IMR-90 (cell line): ENCODE measurements at regions not wholly inside any gene's neighbourhood (a gene's known extent, or its start where the extent isn't known, plus 50 kb on each side); places are given as distances from the start of the nearest gene placed in this dataset.

Experiments used
- ATAC-seq: fragments of 200-7000 bp; cut with Tn5 transposase; 2 replicates; pipeline ENCODE4 v1.9.1; 2020; ENCODE audit warnings: low read depth, mild to moderate bottlenecking, moderate library complexity
- BruUV-seq: library from RNA; stranded (reverse); fragments of 400-500 nt; replicated peaks from 2 replicates; lab custom pipeline; 2021; lab: Mats Ljungman, UMichigan
- CTCF ChIA-PET: fragments of 300-600 bp; formaldehyde crosslinking; extraction: SDS; loops from one replicate; lab custom pipeline; 2021; ENCODE audit warnings: antibody characterized with exemption; lab: Yijun Ruan, JAX
- POLR2A ChIA-PET: fragments of 300-600 bp; sonication (Branson Sonifier 250); formaldehyde crosslinking; loops from one replicate; lab custom pipeline; 2022; ENCODE audit warnings: antibody characterized with exemption; ENCODE audit not compliant: unreplicated experiment; lab: Charles Lee
- DNase-seq: peaks from one replicate; pipeline ENCODE4 v3.0.0; 2013
- H2AFZ ChIP-seq: replicated peaks from 2 replicates; pipeline ENCODE3; 2013; ENCODE audit warnings: low read length, mild to moderate bottlenecking; ENCODE audit not compliant: poor library complexity
- H2AK5ac ChIP-seq: 2 replicates; pipeline ENCODE4 v1.6.1; 2013; ENCODE audit warnings: low read depth, low read length, inconsistent platforms
- H2AK9ac ChIP-seq: replicated peaks from 2 replicates; pipeline ENCODE3; 2013; ENCODE audit warnings: mild to moderate bottlenecking, low read depth, low read length, moderate library complexity; ENCODE audit not compliant: poor library complexity
- H2BK120ac ChIP-seq: 2 replicates; pipeline ENCODE4 v1.6.1; 2013; ENCODE audit warnings: low read depth, low read length, inconsistent platforms
- H2BK15ac ChIP-seq: 3 replicates; pipeline ENCODE4 v1.6.1; 2013; ENCODE audit warnings: low read depth, low read length, inconsistent platforms
- H2BK20ac ChIP-seq: 2 replicates; pipeline ENCODE4 v1.6.1; 2013; ENCODE audit warnings: low read depth, mild to moderate bottlenecking, inconsistent platforms, low read length, moderate library complexity
- H2BK5ac ChIP-seq: 2 replicates; pipeline ENCODE4 v1.6.1; 2013; ENCODE audit warnings: mild to moderate bottlenecking, low read depth, low read length, inconsistent platforms; ENCODE audit not compliant: poor library complexity, severe bottlenecking
- H3K14ac ChIP-seq: replicated peaks from 2 replicates; pipeline ENCODE4 v1.6.1; 2013; ENCODE audit warnings: low read depth, low read length, inconsistent platforms
- H3K18ac ChIP-seq: 2 replicates; pipeline ENCODE4 v1.6.1; 2013; ENCODE audit warnings: low read depth, low read length, control low read depth
- H3K23ac ChIP-seq: 2 replicates; pipeline ENCODE4 v1.6.1; 2013; ENCODE audit warnings: low read depth, low read length, inconsistent platforms
- H3K27ac ChIP-seq: 2 replicates; pipeline ENCODE4 v1.5.1; 2013; ENCODE audit warnings: mild to moderate bottlenecking, control low read depth, low read length; ENCODE audit not compliant: insufficient read depth
- H3K27me3 ChIP-seq: 2 replicates; pipeline ENCODE4 v1.6.1; 2013; ENCODE audit warnings: low read length; ENCODE audit not compliant: control insufficient read depth, insufficient read depth
- H3K36me3 ChIP-seq: 2 replicates; pipeline ENCODE4 v1.6.1; 2013; ENCODE audit warnings: low read length, mixed read lengths; ENCODE audit not compliant: control insufficient read depth, insufficient read depth
- H3K4ac ChIP-seq: 2 replicates; pipeline ENCODE4 v1.6.1; 2013; ENCODE audit warnings: low read depth, low read length, inconsistent platforms
- H3K4me1 ChIP-seq: 2 replicates; pipeline ENCODE4 v1.6.1; 2013; ENCODE audit warnings: low read length, mixed read lengths; ENCODE audit not compliant: control insufficient read depth, insufficient read depth
- H3K4me2 ChIP-seq: 2 replicates; pipeline ENCODE4 v1.6.1; 2013; ENCODE audit warnings: low read depth, mild to moderate bottlenecking, control low read depth, low read length, moderate library complexity
- H3K4me3 ChIP-seq: 2 replicates; pipeline ENCODE4 v1.5.1; 2013; ENCODE audit warnings: low read depth, mild to moderate bottlenecking, control low read depth, low read length, moderate library complexity; ENCODE audit not compliant: insufficient read depth
- H3K56ac ChIP-seq: 2 replicates; pipeline ENCODE4 v1.6.1; 2013; ENCODE audit warnings: low read length, inconsistent platforms; ENCODE audit not compliant: insufficient read depth; ENCODE audit errors: extremely low read depth
- H3K79me1 ChIP-seq, 2 experiments: 2 replicates each; pipeline ENCODE4 v1.6.1; 2013; ENCODE audit warnings: low read length in 2 of 2, inconsistent platforms in 1 of 2, low read depth in 1 of 2
- H3K9ac ChIP-seq: 2 replicates; pipeline ENCODE4 v1.6.1; 2013; ENCODE audit warnings: low read depth, low read length, control low read depth
- H3K9me1 ChIP-seq: 2 replicates; pipeline ENCODE4 v1.6.1; 2013; ENCODE audit warnings: low read length, inconsistent platforms; ENCODE audit not compliant: insufficient read depth
- H3K9me3 ChIP-seq: 2 replicates; pipeline ENCODE4 v1.6.1; 2013; ENCODE audit warnings: low read length; ENCODE audit not compliant: control insufficient read depth, insufficient read depth
- H4K20me1 ChIP-seq: 2 replicates; pipeline ENCODE4 v1.6.1; 2013; ENCODE audit warnings: low read length, inconsistent platforms; ENCODE audit not compliant: insufficient read depth
- H4K5ac ChIP-seq: 2 replicates; pipeline ENCODE4 v1.6.1; 2013; ENCODE audit warnings: mild to moderate bottlenecking, low read depth, low read length, control low read depth
- H4K8ac ChIP-seq, 2 experiments: 2 replicates each; pipeline ENCODE4 v1.6.1; 2013; ENCODE audit warnings: low read depth in 2 of 2, low read length in 2 of 2, control low read depth in 1 of 2, inconsistent platforms in 1 of 2
- H4K91ac ChIP-seq: 2 replicates; pipeline ENCODE4 v1.6.1; 2013; ENCODE audit warnings: low read depth, low read length, inconsistent platforms; ENCODE audit not compliant: insufficient read depth
- CEBPB ChIP-seq: IDR thresholded peaks from 2 replicates; pipeline ENCODE4 v1.6.1; 2012; ENCODE audit warnings: low read depth, low read length, improper control_type of control experiment
- FOS ChIP-seq: fragments of 150-350 bp; IDR thresholded peaks from 2 replicates; pipeline ENCODE4 v1.6.1; 2016; ENCODE audit warnings: low read depth, low read length
- MAFK ChIP-seq: IDR thresholded peaks from 2 replicates; pipeline ENCODE4 v1.6.1; 2012; ENCODE audit warnings: low read depth, low read length, improper control_type of control experiment
- MXI1 ChIP-seq: IDR thresholded peaks from 2 replicates; pipeline ENCODE4 v1.6.1; 2012; ENCODE audit warnings: low read depth, mild to moderate bottlenecking, low read length, moderate library complexity, borderline replicate concordance
- NFE2L2 ChIP-seq: fragments of 150-350 bp; IDR thresholded peaks from 2 replicates; pipeline ENCODE4 v1.6.1; 2016; ENCODE audit warnings: low read depth, mild to moderate bottlenecking, low read length
- POLR2A ChIP-seq: IDR thresholded peaks from 2 replicates; pipeline ENCODE4 v1.6.1; 2012; ENCODE audit warnings: mild to moderate bottlenecking, low read depth, low read length
- RAD21 ChIP-seq: IDR thresholded peaks from 2 replicates; pipeline ENCODE4 v1.6.1; 2012; ENCODE audit warnings: low read length, improper control_type of control experiment
- RCOR1 ChIP-seq: IDR thresholded peaks from 2 replicates; pipeline ENCODE4 v1.6.1; 2012; ENCODE audit warnings: mild to moderate bottlenecking, low read length, improper control_type of control experiment; ENCODE audit not compliant: insufficient replicate concordance
- RFX5 ChIP-seq: IDR thresholded peaks from 2 replicates; pipeline ENCODE4 v1.8.0; 2012; ENCODE audit warnings: low read depth, mild to moderate bottlenecking, low read length, moderate library complexity
- SMC3 ChIP-seq: fragments of 150-350 bp; IDR thresholded peaks from 2 replicates; pipeline ENCODE4 v1.6.1; 2016; ENCODE audit warnings: low read depth, mild to moderate bottlenecking, antibody characterized with exemption, low read length, moderate library complexity
- WGBS, 2 experiments: methylation state at CpG; one replicate each; pipeline versions ENCODE4 v1.1.5 to v1.1.7; 2013; ENCODE audit warnings: missing lambda C conversion rate in 2 of 2; ENCODE audit not compliant: insufficient read length in 1 of 2; ENCODE audit errors: extremely low coverage in 2 of 2; 5-methylcytosine and 5-hydroxymethylcytosine counted together
- dilution Hi-C: fragments of 300-500 bp; cut with HindIII; formaldehyde crosslinking; loops from one replicate; pipeline ENCODE4 v1.14.3; 2018; ENCODE audit warnings: low sequenced_read_pairs; ENCODE audit not compliant: unreplicated experiment
- in situ Hi-C: fragments of 300-500 bp; cut with MboI; formaldehyde crosslinking; loops from 3 replicates; pipeline ENCODE4 v1.14.3; 2019; ENCODE audit warnings: low sequenced_read_pairs, inconsistent platforms, mixed read lengths
- intact Hi-C: fragments of 100-400 bp; cut with micrococcal nuclease; formaldehyde crosslinking; loops from 2 replicates; pipeline ENCODE4 v1.10.0; 2022
- TF ChIP-seq, protein P1 (sequence below): fragments of 150-350 bp; IDR thresholded peaks from 2 replicates; pipeline ENCODE4 v1.6.1; 2017; ENCODE audit warnings: mild to moderate bottlenecking, antibody characterized with exemption, low read length, low read depth
- TF ChIP-seq, protein P2 (sequence below): fragments of 150-350 bp; IDR thresholded peaks from 2 replicates; pipeline ENCODE4 v1.6.1; 2016; ENCODE audit warnings: low read depth, mild to moderate bottlenecking, low read length, moderate library complexity, borderline replicate concordance
- TF ChIP-seq, protein P3 (sequence below): conservative IDR thresholded peaks from 2 replicates; pipeline ENCODE4 v1.5.1; 2012; ENCODE audit warnings: mild to moderate bottlenecking, low read depth, low read length, improper control_type of control experiment

DNA sequence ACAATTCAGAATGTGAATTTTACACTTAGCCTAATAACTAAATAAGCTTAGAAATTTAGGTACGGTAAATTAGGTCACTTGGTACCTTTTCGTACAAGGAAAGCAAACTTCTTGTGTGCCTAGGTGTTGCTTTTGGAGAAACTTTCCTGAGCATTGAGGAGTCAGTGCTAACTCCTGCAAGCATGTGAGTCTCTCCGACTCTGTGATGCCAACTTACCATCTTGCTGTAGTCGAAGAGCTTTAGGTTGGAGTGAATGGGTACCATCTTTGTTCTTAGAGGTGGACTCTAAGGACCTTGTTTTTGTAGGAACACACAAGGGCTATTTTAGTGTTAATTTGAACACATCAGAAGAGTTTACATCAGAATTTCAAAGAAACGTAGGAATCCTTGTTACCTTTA is 688.9 kb downstream of the USP25 start:
- Histone ChIP-seq H3K14ac (no peak overlapping the region), H3K9me1 (no peaks in the 10 kb centered on the region), H2BK5ac (no peak overlapping the region), H2AK9ac (no peak overlapping the region), H2AK5ac (no peak overlapping the region), H2AFZ (no peak overlapping the region), H3K9ac (no peak overlapping the region), H3K4ac (no peak overlapping the region), H3K36me3 (no peaks in the 10 kb centered on the region), H3K27me3 (no peaks in the 10 kb centered on the region), H4K5ac (no peak overlapping the region), H2BK20ac (no peak overlapping the region), H3K4me2 (no peak overlapping the region), H3K18ac (no peak overlapping the region), H4K8ac (no peak overlapping the region), H3K23ac (no peak overlapping the region), H3K4me3 (no peak overlapping the region), H2BK15ac (no peak overlapping the region), H4K20me1 (no peaks in the 10 kb centered on the region), H3K4me1 (no peaks in the 10 kb centered on the region), H2BK120ac (no peak overlapping the region), H3K79me1 (no peaks in the 10 kb centered on the region), H3K27ac (no peak overlapping the region), H3K9me3 (no peaks in the 10 kb centered on the region), H4K91ac (no peak overlapping the region), H3K56ac (no peak overlapping the region)
- DNase-seq: no peak
- in situ Hi-C loops (no loop called here), intact Hi-C loops (no loop called here), dilution Hi-C loops (no loop called here)
- ChIA-PET CTCF (interaction anchor here (1.2 kb wide), 1 partner anchor 14 kb away, joined by 3 read pairs; no protein-coding TSS in a partner anchor), POLR2A (no interaction called here)
- TF ChIP-seq FOS: no peak
- no peak for TF ChIP-seq MXI1
- TF ChIP-seq CEBPB: no peak
- no peak for TF ChIP-seq RFX5
- TF ChIP-seq MAFK: no peak
- no peak for TF ChIP-seq SMC3
- no peak for TF ChIP-seq RCOR1
- TF ChIP-seq, protein P1, sequence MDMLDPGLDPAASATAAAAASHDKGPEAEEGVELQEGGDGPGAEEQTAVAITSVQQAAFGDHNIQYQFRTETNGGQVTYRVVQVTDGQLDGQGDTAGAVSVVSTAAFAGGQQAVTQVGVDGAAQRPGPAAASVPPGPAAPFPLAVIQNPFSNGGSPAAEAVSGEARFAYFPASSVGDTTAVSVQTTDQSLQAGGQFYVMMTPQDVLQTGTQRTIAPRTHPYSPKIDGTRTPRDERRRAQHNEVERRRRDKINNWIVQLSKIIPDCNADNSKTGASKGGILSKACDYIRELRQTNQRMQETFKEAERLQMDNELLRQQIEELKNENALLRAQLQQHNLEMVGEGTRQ: no peak
- TF ChIP-seq, protein P2, sequence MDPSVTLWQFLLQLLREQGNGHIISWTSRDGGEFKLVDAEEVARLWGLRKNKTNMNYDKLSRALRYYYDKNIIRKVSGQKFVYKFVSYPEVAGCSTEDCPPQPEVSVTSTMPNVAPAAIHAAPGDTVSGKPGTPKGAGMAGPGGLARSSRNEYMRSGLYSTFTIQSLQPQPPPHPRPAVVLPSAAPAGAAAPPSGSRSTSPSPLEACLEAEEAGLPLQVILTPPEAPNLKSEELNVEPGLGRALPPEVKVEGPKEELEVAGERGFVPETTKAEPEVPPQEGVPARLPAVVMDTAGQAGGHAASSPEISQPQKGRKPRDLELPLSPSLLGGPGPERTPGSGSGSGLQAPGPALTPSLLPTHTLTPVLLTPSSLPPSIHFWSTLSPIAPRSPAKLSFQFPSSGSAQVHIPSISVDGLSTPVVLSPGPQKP: no peak
- TF ChIP-seq POLR2A: no peak
- no peak for TF ChIP-seq RAD21
- no peak for TF ChIP-seq NFE2L2
- TF ChIP-seq, protein P3, sequence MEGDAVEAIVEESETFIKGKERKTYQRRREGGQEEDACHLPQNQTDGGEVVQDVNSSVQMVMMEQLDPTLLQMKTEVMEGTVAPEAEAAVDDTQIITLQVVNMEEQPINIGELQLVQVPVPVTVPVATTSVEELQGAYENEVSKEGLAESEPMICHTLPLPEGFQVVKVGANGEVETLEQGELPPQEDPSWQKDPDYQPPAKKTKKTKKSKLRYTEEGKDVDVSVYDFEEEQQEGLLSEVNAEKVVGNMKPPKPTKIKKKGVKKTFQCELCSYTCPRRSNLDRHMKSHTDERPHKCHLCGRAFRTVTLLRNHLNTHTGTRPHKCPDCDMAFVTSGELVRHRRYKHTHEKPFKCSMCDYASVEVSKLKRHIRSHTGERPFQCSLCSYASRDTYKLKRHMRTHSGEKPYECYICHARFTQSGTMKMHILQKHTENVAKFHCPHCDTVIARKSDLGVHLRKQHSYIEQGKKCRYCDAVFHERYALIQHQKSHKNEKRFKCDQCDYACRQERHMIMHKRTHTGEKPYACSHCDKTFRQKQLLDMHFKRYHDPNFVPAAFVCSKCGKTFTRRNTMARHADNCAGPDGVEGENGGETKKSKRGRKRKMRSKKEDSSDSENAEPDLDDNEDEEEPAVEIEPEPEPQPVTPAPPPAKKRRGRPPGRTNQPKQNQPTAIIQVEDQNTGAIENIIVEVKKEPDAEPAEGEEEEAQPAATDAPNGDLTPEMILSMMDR: no peak
- ATAC-seq: no peak
- BruUV-seq: no TSS peak
- WGBS, 2 experiments: no CpG with 5 or more reads among the region's 5 CpGs
